ENCODE measurements at regions not wholly inside any gene's neighbourhood (a gene's known extent, or its start where the extent isn't known, plus 50 kb on each side); places are given as distances from the start of the nearest gene placed in this dataset.

DNA sequence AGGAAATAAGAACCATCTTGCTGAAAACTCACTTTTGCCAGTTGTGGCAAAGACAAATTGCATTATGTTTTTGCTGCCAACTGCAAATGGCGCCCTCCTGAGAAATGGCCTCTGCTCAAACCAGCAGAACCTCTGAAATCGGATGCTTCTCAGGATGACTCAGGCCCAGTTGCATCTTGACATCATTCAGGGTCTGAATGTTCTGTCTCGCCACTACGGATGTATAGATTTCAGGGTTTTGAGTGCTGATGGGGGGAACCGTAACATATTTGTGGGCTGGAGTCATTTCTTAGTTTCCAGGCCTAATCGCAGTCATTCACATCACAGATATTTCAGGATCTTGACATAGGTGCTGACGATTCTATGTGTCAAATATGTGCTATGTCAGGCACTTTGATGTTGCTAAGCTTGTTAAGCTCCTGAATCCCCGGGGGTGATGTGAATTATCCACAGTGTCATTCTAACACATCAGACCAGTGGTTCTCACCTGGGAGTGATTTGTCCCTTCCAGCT is 207.1 kb downstream of the NFATC2 start:
- DNase-seq, result no peak

DNA sequence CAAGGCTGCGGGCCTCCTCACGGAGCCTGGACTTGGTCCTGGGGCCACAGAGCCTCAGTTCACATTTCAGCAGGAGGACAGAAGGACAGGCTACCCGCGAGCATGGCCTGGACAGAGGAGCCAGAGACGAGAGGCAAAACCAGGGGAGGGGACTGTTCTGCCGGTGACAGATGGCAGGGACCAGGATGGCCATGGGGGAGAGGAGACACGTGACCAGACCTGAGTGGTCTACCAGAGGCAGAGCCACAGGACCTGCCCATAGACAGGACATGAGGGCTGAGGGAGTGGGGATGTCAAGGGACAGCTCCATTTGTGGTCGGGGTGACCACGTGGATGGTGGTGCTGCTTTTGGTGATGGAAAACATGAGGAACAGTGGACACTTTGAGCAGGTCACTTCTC is 207.9 kb downstream of the NFATC2 start:
- no peak for DNase-seq

DNA sequence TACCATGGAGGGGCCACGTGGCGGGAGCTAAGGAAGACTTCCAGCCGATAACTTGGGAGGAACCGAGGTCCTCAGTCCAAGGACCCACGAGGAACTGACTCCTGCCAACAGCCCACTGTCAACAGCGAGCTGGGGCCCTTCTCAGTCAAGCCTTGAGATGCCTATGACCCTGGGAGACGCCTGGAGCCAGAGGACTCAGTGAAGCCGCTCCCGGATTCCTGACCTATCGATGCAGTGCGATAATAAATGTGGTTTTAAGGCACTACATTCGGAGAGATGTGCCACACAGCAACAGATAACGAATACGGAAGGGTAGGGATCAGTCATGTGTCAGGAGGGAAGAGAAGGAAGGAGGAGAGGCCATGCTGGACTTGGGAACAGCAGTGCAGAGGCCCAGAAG is 208.5 kb downstream of the NFATC2 start:
- no peak for DNase-seq

DNA sequence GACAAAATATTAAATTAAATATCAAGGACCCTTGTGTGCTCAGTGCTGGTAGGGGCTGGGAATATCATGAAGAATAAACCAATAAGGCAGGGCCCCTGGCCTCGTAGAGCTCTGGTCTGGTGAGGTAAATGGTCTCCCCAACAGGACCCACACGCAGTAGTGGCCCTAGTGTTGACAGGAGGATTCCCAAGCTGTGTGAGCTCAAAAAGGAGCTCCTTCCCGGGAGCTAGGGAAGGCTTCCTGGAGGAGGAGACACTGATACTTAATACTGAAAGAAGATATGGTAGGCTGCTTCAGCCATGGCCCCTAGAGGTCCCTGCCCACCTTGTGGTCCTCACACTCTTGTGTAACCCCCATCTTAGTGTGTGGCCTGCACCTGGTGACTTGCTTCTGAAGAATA is 209.1 kb downstream of the NFATC2 start:
- no peak for DNase-seq

DNA sequence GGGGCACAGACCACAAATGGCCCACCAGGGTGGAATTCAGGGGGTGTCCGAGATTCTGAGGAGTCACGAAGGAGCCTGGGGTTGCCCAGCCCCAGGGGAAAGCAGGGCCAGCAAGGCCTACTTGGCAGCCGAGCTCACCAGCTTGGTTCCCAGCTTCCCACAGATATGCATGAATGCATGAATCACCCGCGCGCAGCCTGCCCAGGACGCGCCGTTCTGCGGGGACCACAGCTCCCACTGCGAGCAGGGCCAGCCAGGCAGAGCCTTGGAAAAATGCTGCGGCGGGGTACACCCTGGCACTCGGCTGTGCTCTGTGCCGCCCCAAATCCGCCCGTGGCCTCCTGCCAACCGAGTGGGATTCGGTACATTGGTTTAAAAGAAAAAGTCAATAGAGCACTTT is 211.0 kb downstream of the NFATC2 start:
- no peak for DNase-seq

DNA sequence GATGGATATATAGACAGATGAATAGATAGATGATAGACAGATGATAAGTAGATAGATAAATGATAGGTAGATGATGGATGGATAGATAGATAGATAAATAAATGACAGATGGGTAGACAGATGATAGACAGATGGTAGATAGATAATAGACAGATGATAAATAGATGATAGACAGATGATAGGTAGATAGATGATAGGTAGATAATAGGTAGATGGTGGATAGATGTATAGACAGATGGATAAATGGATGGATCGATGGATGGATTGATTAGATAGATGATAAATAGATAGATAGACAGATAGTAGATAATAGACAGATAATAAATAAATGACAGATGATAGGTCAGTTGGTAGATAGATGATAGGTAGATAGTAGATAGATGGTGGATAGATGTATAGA is 212.7 kb downstream of the NFATC2 start:
- DNase-seq, result no peak

DNA sequence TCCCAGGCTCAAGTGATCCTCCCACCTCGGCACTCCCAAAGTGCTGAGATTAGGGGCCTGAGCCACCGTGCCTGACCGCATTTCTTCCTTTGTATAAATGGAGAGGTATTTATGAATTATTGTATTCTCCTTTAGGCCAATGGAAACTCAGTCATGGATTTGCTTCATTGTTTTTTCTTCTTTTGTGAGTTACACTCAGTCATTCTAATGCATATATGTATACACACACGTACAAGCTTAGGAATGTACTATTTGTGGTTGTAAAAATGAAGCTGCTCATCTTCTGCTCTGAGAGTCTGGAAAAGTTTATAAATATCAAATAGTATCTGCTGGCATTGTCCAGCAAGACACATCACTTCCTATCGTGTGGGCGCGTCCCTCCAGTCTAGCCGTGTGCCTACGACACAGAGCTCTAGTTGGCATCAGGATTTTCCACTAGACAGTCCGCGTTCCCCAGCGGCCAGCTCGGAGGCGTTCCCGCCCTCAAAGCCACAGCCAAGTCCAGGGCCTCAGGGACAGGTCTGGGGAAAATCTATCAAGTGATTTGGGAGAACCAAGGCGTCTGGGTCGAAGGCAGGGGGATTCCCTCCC is 215.2 kb downstream of the NFATC2 start:
- no peak for DNase-seq

DNA sequence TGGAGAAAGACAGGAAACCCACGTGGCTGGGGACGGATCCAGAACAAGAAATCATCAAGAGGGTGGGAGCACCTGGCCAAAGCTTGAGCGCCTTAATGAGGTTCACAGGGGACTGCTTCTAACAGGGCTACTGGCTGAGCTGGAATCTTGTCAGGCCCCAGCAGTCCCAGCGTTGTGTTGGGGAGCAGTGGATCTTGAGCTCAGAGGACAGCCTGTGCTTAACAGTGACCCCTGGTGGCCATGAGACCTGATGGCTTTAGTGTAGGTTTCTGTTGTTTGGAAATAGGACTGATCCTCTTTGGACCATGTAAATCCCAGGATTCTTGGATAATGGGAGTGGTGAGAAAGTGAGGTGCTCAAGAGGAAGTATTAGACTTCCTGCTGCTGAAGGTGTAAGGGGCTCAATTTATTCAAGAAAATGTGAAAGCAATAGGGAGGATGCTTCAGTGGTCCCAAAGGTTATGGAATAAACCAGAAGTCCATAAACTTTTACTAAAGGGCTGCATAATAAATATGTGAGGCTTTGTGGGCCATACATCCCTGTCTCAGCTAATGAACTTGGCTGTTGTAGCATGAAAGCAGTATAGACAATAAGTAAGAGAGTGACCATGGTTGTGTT is 216.2 kb downstream of the NFATC2 start:
- DNase-seq, result no peak

DNA sequence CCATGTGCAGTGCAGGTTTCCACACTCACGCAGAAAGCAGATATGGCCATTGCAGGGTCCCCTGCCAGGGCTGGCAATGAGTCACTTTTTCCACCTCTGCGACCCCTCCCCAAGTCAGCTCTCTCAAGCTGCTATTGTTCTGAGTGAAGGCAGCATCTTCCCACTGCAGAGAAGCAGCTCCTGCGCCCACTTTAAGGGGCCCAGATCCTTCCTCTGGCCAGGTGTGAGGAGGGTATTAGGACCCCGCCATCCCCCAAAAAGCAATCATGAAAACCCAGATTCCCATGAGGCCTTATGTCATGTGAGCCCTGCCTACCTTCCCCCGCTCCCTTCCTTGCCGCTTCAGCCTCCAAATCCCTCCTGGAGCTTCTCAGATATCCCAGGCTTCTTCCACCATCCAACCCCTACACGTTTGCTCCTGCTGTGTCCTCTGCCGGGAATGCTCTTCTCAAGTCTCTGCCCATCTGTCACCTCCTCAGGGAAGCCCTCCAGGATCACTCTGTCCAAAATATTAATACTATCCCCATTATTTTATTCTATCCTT is 220.3 kb downstream of the NFATC2 start:
- no peak for DNase-seq

DNA sequence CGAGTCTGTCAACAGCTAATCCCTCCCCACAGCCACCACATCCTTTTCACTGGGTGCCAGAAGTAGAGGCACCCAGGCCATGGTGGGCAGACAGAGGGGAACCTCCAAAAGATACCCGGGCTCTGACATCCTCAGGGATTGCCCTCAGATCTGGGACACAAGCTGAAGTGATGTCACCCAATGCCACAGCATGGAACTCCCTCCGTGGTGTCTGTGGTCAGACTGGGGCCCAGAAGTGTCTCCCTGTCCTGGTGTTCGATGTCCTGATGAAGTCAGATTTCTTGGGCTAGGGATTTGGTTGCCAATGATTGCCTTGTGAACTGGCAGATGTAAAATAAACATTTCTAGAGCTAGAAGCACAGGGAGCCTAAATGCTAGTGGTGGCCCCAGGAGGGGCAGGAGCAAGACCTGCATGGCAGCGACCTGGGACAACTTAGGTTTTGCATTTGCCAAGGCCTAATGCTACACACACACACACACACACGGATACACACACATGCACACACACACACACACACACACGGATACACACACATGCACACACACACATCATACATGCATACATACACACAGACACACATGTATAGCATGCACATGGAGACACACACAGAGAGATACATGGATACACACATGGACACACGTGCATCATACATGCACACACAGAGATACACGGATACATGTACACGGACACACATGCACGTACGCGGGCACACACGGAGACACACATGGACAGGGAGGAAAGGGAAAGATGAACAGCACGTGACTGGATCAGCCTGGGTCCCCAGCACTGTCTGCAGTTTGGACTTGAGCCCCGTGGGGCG is 221.0 kb downstream of the NFATC2 start:
- no peak for DNase-seq

DNA sequence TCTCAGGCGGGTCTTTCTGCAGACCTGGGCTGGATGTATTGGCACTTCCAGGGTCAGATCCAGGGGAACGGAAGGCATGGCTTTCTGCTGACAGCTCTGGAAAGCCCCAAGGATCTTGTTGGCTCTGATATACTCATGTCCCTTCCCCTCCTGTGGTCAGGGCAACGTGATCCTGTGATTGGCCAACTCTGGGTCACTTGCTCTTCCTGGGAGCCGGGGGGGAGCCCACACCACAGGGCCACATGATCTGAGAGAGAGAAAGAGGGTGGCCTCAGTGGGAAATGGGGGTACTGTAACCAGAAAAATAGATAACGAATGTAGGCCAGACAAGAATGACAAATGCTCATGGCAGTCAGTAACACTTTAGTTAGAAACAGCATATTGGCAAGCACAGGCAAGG is 223.0 kb downstream of the NFATC2 start:
- no peak for DNase-seq

DNA sequence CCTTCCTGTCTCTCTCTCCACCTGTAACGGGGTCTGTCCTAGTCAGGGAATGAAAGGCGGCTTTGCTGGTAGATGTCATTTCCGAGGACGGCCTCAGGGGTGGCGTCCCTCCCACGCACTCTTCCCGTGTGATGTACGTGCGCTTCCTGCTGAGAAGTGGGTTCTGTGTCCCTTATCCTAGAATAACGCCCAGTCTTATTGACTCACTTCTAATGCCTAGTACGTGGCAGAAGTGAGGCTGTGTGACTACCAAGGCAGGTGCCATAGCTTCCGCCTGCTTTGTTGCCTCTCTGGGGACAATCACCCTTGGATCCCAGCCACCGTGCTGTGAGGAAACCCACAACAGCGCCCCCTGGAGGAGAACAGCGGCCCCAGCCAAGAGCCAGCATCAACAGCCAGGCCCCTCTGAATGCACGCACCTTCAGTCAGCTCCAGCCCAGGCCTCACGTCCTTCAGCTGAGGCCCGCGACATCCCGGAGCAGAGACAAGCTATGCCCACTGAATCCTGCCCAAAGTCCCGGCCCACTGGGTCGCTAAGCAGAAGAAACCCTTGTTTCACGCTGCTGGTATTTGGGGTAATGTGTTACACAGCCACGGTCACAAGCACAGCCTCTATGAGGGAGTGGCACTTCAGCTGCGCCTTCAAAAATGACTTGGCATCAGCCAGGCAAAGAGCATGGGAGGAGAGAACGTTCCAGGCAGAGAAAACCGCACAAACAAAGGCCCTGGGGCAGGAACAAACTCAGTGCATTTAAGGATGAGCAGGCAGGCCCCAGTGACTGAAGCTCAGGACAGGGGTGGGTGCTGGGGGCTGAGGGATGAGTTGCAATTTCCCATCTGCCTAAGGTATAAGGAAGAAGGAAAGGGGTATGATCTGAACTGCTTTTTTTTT is 224.2 kb downstream of the NFATC2 start:
- no peak for DNase-seq

DNA sequence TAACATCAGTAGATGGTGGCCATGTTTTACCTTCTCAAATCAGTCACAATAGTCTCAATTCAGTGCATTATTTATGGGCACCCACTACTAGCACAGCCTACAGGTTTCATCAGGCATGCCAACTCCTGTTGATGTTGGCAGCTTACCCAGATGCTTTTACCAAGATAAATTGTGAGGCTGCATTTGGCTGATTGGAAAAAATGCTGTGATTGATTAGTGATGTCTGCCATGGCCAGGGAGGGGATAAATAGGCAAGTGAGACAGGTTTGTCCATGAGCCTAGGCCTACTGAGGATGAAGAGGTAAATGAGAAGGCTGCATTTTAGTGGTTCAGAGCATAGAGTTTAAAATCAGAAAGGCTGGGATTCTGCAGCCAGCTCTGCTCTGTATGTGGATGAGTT is 227.1 kb downstream of the NFATC2 start:
- no peak for DNase-seq

DNA sequence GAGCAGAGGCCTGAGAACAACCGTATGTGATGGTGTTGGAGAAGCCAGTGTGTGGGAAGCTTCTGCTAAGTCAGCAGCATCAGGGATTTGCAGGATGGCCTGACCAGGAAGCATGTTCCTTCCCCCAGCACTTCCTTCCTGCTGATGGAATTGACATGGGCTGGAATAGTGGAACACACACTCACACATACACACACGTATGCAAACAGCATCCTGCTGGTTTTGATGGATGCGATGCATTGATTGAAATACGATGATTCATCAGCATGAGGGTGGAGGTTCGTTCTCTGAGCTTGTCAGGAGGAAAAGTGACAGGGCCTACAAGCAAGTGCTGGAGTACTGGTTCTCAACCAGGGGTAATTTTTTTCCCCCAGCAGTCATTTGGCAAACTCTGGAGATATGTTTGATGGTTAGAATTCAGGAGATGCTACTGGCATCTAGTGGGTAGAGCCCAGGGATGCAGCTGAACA is 229.1 kb downstream of the NFATC2 start:
- DNase-seq, result no peak

DNA sequence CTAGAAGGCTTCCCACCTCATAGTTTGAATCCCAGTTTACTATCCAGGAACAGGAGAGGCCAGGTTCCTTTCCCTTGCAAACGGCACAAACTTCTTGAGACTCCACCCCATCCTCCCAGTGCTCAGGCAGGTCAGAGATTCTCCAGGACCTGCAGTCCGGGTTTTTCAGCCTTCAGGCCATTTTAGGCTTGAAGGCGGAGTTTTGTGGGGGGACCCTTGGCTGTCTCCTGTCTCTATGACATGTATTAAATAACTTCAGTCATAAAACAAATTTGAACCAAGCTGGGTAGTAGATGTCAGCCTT is 230.1 kb downstream of the NFATC2 start:
- no peak for DNase-seq

DNA sequence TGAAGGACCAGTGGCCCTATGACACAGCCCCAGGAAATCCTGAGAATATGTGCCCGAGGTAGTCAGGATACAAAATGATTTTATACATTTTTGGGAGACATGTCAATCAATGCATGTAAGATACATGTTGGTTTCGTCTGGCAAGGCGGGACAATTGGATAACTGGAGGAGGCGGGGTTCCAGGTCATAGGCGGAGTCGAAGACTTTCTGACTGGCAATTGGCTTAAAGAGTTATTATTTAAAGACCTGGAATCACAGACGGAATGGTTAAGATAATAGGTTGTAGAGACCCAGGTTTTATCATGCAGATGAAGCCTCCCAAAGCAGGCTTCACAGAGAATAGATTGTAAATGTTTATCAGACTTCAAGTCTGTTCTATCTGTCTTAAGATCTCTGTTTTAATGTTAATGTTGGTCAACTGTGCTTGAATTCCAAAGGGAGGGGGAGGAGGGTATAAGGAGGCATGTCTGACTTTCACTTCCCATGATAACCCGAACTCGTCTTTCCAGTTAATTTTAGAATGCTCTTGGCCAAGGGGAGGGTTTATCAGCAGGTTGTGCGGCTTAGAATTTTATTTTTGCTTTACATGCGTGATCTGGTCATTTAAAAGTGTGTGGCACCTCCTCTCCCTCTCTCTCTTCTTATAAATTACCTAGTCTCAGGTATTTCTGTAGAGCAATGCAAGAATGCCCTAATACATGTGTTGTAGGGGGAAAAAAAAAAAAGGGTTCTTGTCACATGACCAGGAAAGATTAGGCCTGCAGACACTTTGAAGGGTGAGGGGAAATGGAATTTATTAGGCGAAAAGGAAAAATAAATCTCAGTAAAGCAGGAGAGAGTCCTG is 230.7 kb downstream of the NFATC2 start:
- DNase-seq, result no peak

DNA sequence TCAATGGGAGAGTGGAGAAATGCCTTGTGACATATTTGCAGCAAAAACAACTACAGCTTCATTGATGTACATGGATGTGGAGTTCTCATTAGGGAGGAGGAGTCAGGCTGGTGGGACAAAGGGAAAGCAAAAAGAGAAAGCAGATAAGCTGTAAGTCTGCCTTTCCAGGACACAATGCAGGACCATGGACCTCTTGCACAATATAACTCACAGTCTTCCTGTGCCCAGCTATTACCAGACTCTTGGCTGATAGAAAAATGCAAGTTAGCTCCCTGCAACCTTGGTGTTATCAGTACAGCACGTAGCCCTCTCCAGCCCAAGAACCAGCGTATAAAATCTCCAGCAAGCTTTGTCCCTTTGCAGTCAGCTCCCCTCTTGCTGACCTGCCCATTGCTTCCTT is 232.3 kb downstream of the NFATC2 start:
- DNase-seq, result no peak

DNA sequence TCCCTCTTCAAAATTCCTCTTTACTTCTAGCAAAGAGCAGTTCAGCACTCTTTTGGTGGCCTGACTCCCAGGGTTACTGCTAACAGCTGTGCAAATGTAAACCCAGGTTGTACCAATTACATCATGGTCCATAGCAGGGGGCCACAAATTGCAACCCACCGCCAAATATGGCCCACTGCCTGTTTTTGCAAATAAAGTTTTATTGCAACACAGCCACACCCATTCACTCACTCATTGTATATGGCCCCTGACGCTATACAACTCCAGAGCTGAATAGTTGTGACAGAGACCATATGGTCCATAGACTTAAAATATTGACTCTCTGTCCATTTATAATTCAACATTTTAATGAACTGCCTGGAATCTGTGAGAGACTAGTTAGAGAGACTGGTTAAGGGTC is 233.4 kb downstream of the NFATC2 start:
- no peak for DNase-seq

DNA sequence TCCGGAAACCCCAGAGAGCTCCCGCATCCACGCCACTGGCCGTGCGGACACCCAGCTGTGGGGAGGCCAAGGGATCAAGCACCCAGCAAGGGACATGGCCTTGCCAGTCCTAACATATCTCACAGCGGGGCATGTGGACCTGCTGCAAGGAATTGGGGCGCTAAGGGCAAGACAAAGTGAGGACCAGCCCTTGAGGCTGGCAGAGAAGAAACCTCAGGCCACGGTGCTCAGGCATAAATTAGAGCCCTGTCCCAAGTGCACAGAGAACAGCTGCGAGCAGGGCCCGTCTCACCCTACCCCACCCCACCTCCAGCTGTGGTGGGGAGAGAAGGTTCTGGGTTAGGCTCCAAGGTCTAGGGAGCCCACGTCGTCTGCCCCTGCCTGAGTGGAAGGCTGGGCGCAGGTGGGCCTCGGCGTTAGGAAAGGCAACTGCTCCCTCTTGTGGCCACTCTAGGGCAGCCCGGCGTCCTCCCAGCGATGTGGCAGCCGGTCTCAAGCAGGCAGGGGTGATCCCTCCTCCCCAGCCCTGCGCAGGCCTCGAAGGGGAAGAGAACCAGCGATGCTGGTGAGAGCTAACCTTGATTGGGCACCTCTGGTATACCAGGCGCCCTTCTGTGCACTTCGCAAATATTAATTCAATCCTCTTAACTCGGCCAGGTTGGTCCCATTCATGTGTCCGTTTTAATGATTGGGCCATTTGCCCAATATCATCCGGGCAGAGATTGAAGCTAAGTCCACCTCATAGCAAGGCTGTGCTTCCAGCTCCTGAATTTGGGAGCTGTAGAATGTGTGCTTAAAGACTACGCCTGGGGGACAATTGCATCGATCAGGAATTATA is 235.8 kb downstream of the NFATC2 start:
- DNase-seq, result peak; percentile 35

DNA sequence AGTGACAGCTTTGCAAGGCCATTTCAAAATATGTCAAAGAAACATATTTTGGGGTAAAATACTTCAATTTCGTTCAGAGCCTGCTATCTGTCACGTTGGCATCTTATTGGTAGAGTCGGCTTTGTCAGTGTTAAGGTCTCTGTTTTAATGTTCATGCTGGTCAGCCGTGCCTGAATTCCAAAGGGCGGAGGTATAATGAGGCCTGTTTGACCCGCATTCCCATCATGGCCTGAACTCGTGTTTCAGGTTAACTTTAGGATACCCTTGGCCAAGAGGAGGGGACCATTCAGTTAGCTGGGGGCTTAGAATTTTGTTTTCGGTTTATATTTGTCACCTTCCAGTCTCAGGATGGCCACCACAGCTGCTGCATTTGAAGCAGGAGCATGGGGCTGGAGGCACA is 236.4 kb downstream of the NFATC2 start:
- DNase-seq, result no peak
